ENCODE measurements at regions not wholly inside any gene's neighbourhood (a gene's known extent, or its start where the extent isn't known, plus 50 kb on each side); places are given as distances from the start of the nearest gene placed in this dataset.

GRCh38 chr3:18987862-18988447 lies 160.4 kb upstream of the KCNH8 start:
- TF ChIP-seq CTCF (IDR thresholded peaks at IDR 0.05) (no peak), POLR2A (IDR thresholded peaks at IDR 0.05) (no peak)

Data from adrenal gland (tissue), 5 donors.